Muscle layer of colon (tissue), 2 donors: ENCODE measurements at regions not wholly inside any gene's neighbourhood (a gene's known extent, or its start where the extent isn't known, plus 50 kb on each side); places are given as distances from the start of the nearest gene placed in this dataset.
"Not testable (repeated sequence)": the region's sequence is repeated elsewhere in the genome, so short reads cannot be mapped to it uniquely, and the experiment has no call there.

Experiments
- H3K27ac ChIP-seq: one replicate; pipeline ENCODE4 v1.7.0; 2013; ENCODE audit warnings: low read depth, mild to moderate bottlenecking, low read length, moderate library complexity
- H3K27me3 ChIP-seq, 2 donors: one replicate each; pipeline ENCODE4 v1.7.0; 2013; ENCODE audit warnings: low read length in 2 of 2, mild to moderate bottlenecking in 2 of 2; ENCODE audit not compliant: insufficient read depth in 2 of 2, control insufficient read depth in 1 of 2
- H3K36me3 ChIP-seq: one replicate; pipeline ENCODE4 v1.7.0; 2013; ENCODE audit warnings: mild to moderate bottlenecking, low read length; ENCODE audit not compliant: insufficient read depth
- H3K4me1 ChIP-seq: one replicate; pipeline ENCODE4 v1.7.0; 2013; ENCODE audit warnings: mild to moderate bottlenecking, low read length; ENCODE audit not compliant: insufficient read depth
- H3K4me3 ChIP-seq, 2 donors: one replicate each; pipeline ENCODE4 v1.7.0; 2013; ENCODE audit warnings: low read length in 2 of 2, low read depth in 1 of 2, mild to moderate bottlenecking in 1 of 2, moderate library complexity in 1 of 2
- H3K9ac ChIP-seq: one replicate; pipeline ENCODE4 v1.7.0; 2013; ENCODE audit warnings: low read length
- H3K9me3 ChIP-seq: one replicate; pipeline ENCODE4 v1.7.0; 2013; ENCODE audit warnings: mild to moderate bottlenecking, low read length
- donor health status: abdominal sarcoma.
- donor health status: Adenocarcinoma of cecum.

DNA sequence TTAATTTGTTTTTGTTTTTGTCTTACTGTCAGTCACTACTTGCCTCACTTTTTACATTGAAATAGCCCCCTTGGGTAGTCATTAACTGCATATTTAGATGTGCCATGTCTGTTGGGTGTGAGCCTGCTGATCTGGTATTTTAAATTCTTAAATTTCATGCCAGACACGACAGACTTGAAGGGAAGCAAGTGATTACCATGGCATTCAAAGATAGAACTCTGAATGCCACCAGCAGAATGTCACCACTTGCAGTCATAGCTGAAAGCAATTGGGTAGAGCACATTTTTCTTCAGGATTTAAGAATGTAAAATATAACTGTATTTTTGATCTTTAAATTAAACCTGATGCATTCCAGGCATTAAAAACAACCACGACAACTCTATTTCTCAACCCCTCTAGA is 396.5 kb upstream of the ATP10A start:
- Histone ChIP-seq H3K9me3 (no peaks in the 10 kb centered on the region), H3K36me3 (no peaks in the 10 kb centered on the region), H3K4me3 (no peak overlapping the region), H3K4me1 (no peaks in the 10 kb centered on the region), H3K9ac (no peak overlapping the region), H3K27me3 (no peaks in the 10 kb centered on the region), H3K27ac (no peak overlapping the region)

DNA sequence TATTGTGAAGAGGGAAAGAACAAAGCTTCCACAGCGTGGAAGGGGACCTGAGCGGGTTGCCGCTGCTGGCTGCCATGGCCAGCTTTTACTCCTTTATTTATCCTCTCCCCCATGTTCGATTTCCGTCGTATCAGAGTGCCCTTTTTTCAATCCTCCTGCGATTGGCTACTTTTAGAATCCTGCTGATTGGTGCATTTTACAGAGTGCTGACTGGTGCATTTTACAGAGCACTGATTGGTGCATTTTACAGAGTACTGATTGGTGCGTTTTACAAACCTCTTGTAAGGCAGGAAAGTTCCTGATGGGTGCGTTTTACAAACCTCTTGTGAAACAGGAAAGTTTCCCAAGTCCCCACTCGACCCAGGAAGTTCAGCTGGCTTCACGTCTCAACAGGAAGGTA is 381.7 kb upstream of the ATP10A start:
- H3K36me3 ChIP-seq, H3K27ac ChIP-seq, H3K9ac ChIP-seq, H3K4me3 ChIP-seq, H3K9me3 ChIP-seq, H3K27me3 ChIP-seq, H3K4me1 ChIP-seq: not testable (repeated sequence)

DNA sequence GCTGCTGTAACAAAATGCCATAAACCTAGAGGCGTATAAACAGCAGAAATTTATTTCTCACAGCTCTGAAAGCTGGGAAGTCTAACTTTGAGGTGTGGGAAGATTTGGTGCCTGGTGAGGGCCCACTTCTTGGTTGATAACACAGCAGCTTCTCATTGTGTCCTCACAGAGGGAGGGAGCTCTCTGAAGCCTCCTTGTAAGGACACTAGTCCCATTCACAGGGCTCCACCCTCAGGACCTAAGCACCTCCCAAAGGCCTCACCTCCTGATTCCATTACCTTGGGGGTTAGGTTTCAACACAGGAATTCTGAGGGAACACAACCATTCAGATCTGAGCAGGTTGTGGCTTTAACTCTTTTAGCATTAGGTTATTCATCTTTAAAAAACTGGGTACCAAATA is 380.3 kb upstream of the ATP10A start:
- no peaks in the 10 kb centered on the region for H3K36me3 ChIP-seq
- no peak overlapping the region for H3K27ac ChIP-seq
- no peak overlapping the region for H3K9ac ChIP-seq
- no peaks in the 10 kb centered on the region for H3K27me3 ChIP-seq
- H3K4me1 ChIP-seq: no peaks in the 10 kb centered on the region
- no peaks in the 10 kb centered on the region for H3K9me3 ChIP-seq
- no peak overlapping the region for H3K4me3 ChIP-seq

DNA sequence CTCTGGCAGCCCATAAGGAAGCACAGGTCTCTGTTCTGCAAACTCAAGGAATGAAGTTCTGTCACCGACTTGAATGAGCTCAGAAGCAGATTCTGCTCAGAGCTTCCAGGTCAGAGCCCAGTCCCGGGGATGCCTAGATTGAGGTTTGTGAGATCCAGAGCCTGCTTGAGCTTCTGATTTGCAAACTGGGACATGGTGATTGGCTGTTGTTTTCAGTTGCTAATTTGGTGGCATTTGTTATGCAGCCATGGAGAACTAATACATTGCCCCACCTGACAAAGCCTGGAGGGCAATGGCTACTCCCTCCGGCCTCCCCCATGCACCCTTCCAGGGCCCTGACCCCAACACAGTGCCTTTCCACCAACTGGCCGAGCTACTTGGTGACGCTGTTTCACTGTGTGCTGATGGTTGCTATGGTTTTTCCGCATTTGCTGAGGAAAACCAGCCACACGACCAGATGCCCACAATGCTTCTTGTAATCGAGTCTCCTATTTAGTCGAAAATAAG is 379.5 kb upstream of the ATP10A start:
- Histone ChIP-seq H3K9me3 (no peaks in the 10 kb centered on the region), H3K27ac (no peak overlapping the region), H3K36me3 (no peaks in the 10 kb centered on the region), H3K4me1 (no peaks in the 10 kb centered on the region), H3K4me3 (no peak overlapping the region), H3K27me3 (no peaks in the 10 kb centered on the region), H3K9ac (no peak overlapping the region)

DNA sequence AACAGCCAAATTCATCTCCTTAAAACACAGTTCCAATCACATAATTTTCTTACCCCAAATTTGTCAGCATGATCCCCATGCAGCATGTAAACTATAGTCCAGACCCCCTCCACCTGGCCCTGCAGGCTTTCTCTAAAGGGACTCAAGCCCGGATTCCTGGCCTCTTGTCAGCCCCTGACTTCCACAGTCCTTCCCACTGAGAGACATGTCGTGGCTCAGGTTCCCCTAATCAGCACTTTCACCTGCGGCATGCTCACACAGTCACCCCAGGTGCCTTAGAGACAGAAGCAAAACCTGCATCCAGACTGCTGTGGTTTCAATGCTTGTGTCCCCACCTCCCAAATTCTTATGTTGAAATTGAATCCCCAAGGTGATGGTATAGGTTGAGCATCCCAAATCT is 372.7 kb upstream of the ATP10A start:
- Histone ChIP-seq H3K9ac (no peak overlapping the region), H3K4me3 (no peak overlapping the region), H3K27ac (no peak overlapping the region), H3K27me3 (no peaks in the 10 kb centered on the region), H3K9me3 (no peaks in the 10 kb centered on the region), H3K4me1 (no peaks in the 10 kb centered on the region), H3K36me3 (no peaks in the 10 kb centered on the region)

DNA sequence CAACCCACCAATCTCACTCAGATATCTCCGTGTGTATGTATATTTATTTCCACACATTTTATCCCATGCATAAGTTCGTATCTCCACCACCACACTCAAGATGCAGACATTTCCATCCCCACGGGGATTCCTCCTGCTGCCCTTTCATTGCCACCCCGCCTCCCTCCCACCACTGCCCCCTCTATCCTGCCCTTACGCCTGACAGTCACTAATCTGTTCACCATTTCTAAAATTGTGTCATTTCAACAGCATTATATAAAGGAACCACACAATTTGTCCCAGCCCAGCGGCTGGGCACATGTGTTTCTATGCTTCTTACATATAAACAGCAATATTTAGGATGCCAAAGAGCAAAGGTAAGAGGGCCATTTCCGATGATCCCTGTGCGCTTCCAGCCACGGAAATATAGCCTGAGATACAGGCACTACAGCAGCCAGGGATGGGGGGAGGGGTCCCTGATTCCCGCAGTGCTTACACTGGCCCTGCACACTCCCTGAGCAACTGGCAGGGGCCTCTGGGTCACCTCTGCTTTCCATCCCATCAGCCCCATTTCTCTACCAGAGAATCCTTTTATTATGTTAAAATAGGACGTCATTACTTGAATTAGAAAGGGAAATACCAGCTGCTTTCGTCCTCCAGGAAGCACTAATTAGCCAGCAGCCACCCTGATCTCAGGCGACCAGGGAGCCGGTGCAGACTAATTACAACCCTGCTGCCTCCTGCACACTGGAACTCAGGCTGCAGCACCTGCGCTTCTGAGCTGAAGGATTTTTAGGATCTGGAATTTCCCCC is 372.0 kb upstream of the ATP10A start:
- no peak overlapping the region for H3K27ac ChIP-seq
- no peaks in the 10 kb centered on the region for H3K36me3 ChIP-seq
- no peak overlapping the region for H3K4me3 ChIP-seq
- no peaks in the 10 kb centered on the region for H3K9me3 ChIP-seq
- no peak overlapping the region for H3K9ac ChIP-seq
- no peaks in the 10 kb centered on the region for H3K27me3 ChIP-seq
- no peaks in the 10 kb centered on the region for H3K4me1 ChIP-seq

DNA sequence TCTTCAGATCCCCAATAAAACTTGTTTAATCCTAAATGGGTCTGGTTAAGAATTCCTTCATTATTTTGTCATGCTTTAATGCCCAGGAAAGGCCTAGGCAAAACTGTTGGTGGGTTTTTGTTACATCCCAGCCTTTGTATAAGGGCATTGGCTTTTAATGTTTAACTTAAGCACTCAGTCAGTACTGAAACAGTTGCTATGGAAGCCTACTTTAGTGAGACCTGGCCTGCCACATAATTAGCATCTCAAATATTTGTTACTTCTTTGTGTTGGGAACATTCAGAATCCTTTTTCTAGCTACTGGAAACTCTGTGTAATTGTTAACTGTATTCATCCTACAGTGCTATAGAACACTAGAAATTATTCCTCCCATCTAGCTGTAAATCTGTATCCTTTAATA is 369.6 kb upstream of the ATP10A start:
- Histone ChIP-seq H3K9ac (no peak overlapping the region), H3K4me1 (no peaks in the 10 kb centered on the region), H3K9me3 (no peaks in the 10 kb centered on the region), H3K27me3 (no peaks in the 10 kb centered on the region), H3K27ac (no peak overlapping the region), H3K36me3 (no peaks in the 10 kb centered on the region), H3K4me3 (no peak overlapping the region)

DNA sequence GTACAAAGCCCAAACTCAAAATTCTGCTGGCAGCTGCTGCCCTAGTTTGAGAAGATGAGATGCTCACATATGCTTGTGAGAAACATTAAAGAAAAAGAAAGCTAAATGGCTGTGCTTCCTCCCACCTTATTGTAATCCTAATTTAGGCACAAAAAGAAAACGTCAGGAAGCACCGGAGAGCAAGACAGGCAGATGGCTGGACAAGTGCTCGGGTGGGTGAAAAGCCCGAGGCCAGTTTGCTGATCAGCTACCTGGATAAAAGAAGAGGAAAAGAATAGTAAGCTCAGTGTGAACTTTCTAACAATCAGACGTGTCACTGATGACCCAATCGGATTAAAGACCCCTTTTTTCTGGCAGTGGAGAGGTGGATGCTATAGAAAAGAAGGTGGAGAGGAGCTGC is 368.0 kb upstream of the ATP10A start:
- no peak overlapping the region for H3K9ac ChIP-seq
- no peak overlapping the region for H3K4me3 ChIP-seq
- H3K27ac ChIP-seq: no peak overlapping the region
- no peaks in the 10 kb centered on the region for H3K27me3 ChIP-seq
- no peaks in the 10 kb centered on the region for H3K36me3 ChIP-seq
- no peaks in the 10 kb centered on the region for H3K4me1 ChIP-seq
- H3K9me3 ChIP-seq: no peaks in the 10 kb centered on the region

DNA sequence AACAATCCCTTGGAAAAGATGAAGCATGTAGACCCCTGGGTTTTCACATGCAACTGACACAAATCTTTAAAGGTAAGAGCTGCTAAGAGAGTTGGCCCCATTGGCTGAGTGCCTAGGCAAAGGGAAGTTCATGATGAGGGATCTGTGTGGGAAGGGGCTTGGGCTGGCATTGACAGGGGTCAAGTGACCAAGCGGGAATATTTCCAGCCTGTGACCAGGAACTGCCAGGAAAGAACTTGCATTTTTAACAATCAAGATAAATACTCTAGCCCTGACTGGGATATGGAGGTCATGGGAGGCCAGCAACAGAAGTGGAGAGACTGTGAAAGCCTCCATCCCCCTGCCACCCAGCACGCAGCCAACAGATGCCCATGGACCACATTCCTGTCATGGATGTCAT is 361.1 kb upstream of the ATP10A start:
- Histone ChIP-seq H3K9ac (no peak overlapping the region), H3K4me3 (no peak overlapping the region), H3K27me3 (no peaks in the 10 kb centered on the region), H3K9me3 (no peaks in the 10 kb centered on the region), H3K4me1 (no peaks in the 10 kb centered on the region), H3K27ac (no peak overlapping the region), H3K36me3 (no peaks in the 10 kb centered on the region)

DNA sequence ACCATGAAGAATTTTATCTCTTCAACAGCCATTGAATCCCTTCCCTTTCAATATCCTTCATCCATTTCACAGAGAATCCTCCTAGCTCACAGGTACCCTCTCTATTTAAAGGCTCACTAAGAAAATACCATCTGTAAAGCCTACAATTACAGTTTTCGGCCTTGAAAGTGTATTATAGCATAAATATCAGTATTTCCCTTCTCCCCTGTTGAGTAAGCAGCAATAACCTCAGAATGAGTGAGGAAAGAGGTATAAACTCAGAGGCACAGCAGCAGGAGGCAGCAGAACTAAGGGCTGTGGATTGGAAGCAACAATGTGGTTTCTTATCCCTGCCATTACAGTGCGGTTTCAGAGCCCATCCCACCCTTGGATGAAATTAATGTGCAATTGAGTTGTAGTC is 360.6 kb upstream of the ATP10A start:
- Histone ChIP-seq H3K9me3 (no peaks in the 10 kb centered on the region), H3K27me3 (no peaks in the 10 kb centered on the region), H3K36me3 (no peaks in the 10 kb centered on the region), H3K4me3 (no peak overlapping the region), H3K4me1 (no peaks in the 10 kb centered on the region), H3K27ac (no peak overlapping the region), H3K9ac (no peak overlapping the region)

DNA sequence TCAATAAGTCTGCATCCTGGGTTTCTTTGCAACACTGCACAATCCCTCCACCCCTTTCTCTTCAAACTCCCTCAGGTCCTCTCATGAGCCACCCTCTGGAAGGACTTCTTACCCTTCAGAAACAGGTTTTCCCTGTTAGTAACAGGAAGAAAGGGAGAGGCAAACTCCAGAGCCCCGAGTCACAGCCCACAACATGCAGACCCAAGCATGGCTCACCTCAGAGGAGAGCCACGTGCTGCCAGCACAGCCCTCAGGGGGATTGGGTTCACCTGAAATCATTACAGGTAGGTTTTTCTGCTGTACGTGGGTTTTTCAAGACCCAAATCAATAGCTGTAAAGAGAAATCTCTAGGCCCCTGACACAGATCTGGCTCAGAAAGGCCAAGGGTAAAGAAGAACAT is 359.7 kb upstream of the ATP10A start:
- Histone ChIP-seq H3K9ac (no peak overlapping the region), H3K4me1 (no peaks in the 10 kb centered on the region), H3K27me3 (no peaks in the 10 kb centered on the region), H3K4me3 (no peak overlapping the region), H3K27ac (no peak overlapping the region), H3K36me3 (no peaks in the 10 kb centered on the region), H3K9me3 (no peaks in the 10 kb centered on the region)

DNA sequence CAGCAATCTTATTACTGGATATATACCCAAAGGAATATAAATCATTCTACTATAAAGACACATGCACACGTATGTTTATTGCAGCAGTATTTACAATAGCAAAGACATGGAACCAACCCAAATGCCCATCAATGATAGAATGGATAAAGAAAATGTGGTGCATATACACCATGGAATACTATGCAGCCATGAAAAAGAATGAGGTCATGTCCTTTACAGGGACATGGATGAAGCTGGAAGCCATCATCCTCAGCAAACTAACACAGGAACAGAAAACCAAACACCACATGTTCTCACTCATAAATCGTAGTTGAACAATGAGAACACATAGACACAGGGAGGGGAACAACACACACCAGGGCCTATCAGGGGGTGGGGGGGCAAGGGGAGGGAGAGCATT is 353.9 kb upstream of the ATP10A start:
- H3K4me1 ChIP-seq, H3K27me3 ChIP-seq, H3K4me3 ChIP-seq, H3K9me3 ChIP-seq, H3K27ac ChIP-seq, H3K9ac ChIP-seq, H3K36me3 ChIP-seq: not testable (repeated sequence)
